MCF 10A (cell line): ENCODE measurements at regions not wholly inside any gene's neighbourhood (a gene's known extent, or its start where the extent isn't known, plus 50 kb on each side); places are given as distances from the start of the nearest gene placed in this dataset.

Experiments
- BruUV-seq: library from RNA; stranded (reverse); fragments of 400-500 nt; replicated peaks from 2 replicates; lab custom pipeline; 2021; lab: Mats Ljungman, UMichigan
- CTCF ChIA-PET: fragments of 300-600 bp; sonication (Branson Sonifier 250); formaldehyde crosslinking; extraction: SDS; loops from one replicate; lab custom pipeline; 2021; ENCODE audit warnings: antibody characterized with exemption, inconsistent platforms; lab: Yijun Ruan, JAX
- POLR2A ChIA-PET: fragments of 300-600, 350-650 bp; sonication (Branson Sonifier 250); formaldehyde crosslinking; extraction: SDS; loops from one replicate; lab custom pipeline; 2020; ENCODE audit warnings: antibody characterized with exemption, inconsistent platforms; lab: Yijun Ruan, JAX
- DNase-seq: peaks from one replicate; pipeline ENCODE4 v3.0.0-alpha.2; 2018; ENCODE audit not compliant: unreplicated experiment
- H3K27ac Mint-ChIP-seq: one replicate; pipeline ENCODE4 v1.8.0; 2022; ENCODE audit warnings: mild to moderate bottlenecking, low read depth, mixed read lengths; ENCODE audit not compliant: unreplicated experiment
- H3K27me3 Mint-ChIP-seq: one replicate; pipeline ENCODE4 v1.8.0; 2022; ENCODE audit warnings: mixed read lengths; ENCODE audit not compliant: insufficient read depth, unreplicated experiment
- H3K36me3 Mint-ChIP-seq: one replicate; pipeline ENCODE4 v1.8.0; 2022; ENCODE audit warnings: mild to moderate bottlenecking, moderate library complexity, mixed read lengths; ENCODE audit not compliant: insufficient read depth, unreplicated experiment
- H3K4me1 Mint-ChIP-seq: one replicate; pipeline ENCODE4 v1.8.0; 2022; ENCODE audit warnings: mixed read lengths; ENCODE audit not compliant: insufficient read depth, unreplicated experiment
- H3K4me3 Mint-ChIP-seq: one replicate; pipeline ENCODE4 v1.8.0; 2022; ENCODE audit warnings: mild to moderate bottlenecking, moderate library complexity, mixed read lengths; ENCODE audit not compliant: unreplicated experiment
- H3K9me3 Mint-ChIP-seq: one replicate; pipeline ENCODE4 v1.8.0; 2022; ENCODE audit warnings: mixed read lengths; ENCODE audit not compliant: unreplicated experiment
- intact Hi-C: fragments of 100-400 bp; cut with micrococcal nuclease; formaldehyde crosslinking; loops from 2 replicates; pipeline ENCODE4 v1.14.1; 2022
- TF ChIP-seq, protein P1 (sequence below): fragments of 200-600 bp; IDR thresholded peaks from one replicate; pipeline ENCODE4 v1.8.0; 2022; ENCODE audit warnings: antibody characterized with exemption, mild to moderate bottlenecking; ENCODE audit not compliant: unreplicated experiment

DNA sequence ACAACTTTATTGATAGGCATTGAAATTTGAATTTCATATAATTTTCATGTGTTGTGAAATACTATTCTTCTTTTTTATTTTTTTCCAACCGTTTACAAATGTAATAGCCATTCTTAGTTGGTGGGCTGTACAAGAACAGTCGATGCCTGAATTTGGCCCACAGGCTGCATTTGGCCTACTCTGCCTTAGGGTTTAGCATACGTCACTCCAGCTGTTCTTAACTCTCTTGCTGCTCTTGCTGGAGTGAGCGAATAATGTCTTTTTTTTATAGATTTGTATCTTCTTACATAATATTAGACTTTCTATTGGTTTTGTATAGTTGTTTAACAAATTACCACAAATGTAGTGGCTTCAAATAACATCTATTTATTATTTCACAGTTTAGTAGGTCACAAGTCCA is 163.4 kb upstream of the MKI67 start:
- no TSS peak for BruUV-seq
- H3K9me3 Mint-ChIP-seq, result peaks cover 14% of the 10 kb centered on the region
- DNase-seq, result no peak
- ChIA-PET CTCF (no interaction called here), POLR2A (no interaction called here)
- TF ChIP-seq, protein P1, sequence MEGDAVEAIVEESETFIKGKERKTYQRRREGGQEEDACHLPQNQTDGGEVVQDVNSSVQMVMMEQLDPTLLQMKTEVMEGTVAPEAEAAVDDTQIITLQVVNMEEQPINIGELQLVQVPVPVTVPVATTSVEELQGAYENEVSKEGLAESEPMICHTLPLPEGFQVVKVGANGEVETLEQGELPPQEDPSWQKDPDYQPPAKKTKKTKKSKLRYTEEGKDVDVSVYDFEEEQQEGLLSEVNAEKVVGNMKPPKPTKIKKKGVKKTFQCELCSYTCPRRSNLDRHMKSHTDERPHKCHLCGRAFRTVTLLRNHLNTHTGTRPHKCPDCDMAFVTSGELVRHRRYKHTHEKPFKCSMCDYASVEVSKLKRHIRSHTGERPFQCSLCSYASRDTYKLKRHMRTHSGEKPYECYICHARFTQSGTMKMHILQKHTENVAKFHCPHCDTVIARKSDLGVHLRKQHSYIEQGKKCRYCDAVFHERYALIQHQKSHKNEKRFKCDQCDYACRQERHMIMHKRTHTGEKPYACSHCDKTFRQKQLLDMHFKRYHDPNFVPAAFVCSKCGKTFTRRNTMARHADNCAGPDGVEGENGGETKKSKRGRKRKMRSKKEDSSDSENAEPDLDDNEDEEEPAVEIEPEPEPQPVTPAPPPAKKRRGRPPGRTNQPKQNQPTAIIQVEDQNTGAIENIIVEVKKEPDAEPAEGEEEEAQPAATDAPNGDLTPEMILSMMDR, result no peak
- no peak overlapping the region for H3K27ac Mint-ChIP-seq
- no peaks in the 10 kb centered on the region for H3K4me1 Mint-ChIP-seq
- intact Hi-C loops, result no loop called here
- H3K36me3 Mint-ChIP-seq, result no peaks in the 10 kb centered on the region
- H3K4me3 Mint-ChIP-seq, result no peak overlapping the region
- no peaks in the 10 kb centered on the region for H3K27me3 Mint-ChIP-seq

GRCh38 chr10:128295003-128295402 is 168.8 kb upstream of the MKI67 start:
- ChIA-PET POLR2A (no interaction called here), CTCF (interaction anchor here (0.6 to 1.6 kb wide), 3 partner anchors 48 to 270 kb away, joined by 3 read pairs; no protein-coding TSS in a partner anchor)
- intact Hi-C loops, result no loop called here
- H3K27me3 Mint-ChIP-seq, result peaks cover 14% of the 10 kb centered on the region
- H3K27ac Mint-ChIP-seq, result no peak overlapping the region
- no TSS peak for BruUV-seq
- no peak overlapping the region for H3K4me3 Mint-ChIP-seq
- no peaks in the 10 kb centered on the region for H3K36me3 Mint-ChIP-seq
- H3K4me1 Mint-ChIP-seq, result no peaks in the 10 kb centered on the region
- DNase-seq, result no peak
- peaks cover 20% of the 10 kb centered on the region for H3K9me3 Mint-ChIP-seq
- TF ChIP-seq, protein P1, result no peak

DNA sequence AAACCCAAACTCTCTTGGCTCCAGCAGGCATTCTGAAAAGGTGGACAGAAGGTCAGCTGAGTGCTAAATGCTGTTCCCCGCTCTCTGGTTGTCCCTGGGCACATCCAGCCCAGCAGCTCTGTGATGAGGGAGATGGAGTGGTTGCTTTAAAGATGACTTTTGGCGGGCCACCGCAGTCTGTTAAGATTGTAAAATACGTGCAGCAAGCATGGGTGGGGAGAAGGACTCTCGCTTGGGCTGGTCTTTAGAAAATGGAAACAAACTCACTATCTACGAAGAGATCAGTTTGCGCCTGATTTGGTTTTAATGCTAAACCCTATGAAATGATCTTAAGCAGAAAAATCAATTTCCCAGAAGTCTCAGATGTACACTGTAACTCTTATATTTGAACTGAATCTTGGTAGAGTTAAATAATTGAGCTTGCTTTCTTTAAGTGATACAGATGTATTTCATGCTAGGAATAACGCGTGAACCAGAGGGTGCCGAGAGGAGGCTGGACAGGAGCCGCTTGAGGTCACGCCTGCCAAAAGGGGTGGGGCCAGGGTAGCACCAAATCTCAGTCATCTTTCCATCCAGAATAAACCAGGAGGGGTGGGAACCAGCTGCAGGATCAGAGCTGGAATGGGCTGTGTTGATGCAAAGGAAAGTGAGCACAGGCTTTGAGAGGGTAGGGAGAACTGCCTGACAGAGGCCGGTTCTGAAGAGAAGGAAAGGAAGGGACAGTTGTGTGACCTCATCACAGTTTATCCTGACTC is 170.2 kb upstream of the MKI67 start:
- Mint-ChIP-seq H3K27ac (no peak overlapping the region), H3K27me3 (peaks cover 14% of the 10 kb centered on the region), H3K4me1 (no peaks in the 10 kb centered on the region), H3K4me3 (no peak overlapping the region), H3K9me3 (peaks cover 15% of the 10 kb centered on the region), H3K36me3 (no peaks in the 10 kb centered on the region)
- TF ChIP-seq, protein P1, result no peak
- no TSS peak for BruUV-seq
- DNase-seq, result no peak
- intact Hi-C loops, result no loop called here
- ChIA-PET CTCF (interaction anchor here (0.8 to 1.6 kb wide), 2 partner anchors 9 to 85 kb away, joined by 3 to 6 read pairs; no protein-coding TSS in a partner anchor), POLR2A (no interaction called here)

DNA sequence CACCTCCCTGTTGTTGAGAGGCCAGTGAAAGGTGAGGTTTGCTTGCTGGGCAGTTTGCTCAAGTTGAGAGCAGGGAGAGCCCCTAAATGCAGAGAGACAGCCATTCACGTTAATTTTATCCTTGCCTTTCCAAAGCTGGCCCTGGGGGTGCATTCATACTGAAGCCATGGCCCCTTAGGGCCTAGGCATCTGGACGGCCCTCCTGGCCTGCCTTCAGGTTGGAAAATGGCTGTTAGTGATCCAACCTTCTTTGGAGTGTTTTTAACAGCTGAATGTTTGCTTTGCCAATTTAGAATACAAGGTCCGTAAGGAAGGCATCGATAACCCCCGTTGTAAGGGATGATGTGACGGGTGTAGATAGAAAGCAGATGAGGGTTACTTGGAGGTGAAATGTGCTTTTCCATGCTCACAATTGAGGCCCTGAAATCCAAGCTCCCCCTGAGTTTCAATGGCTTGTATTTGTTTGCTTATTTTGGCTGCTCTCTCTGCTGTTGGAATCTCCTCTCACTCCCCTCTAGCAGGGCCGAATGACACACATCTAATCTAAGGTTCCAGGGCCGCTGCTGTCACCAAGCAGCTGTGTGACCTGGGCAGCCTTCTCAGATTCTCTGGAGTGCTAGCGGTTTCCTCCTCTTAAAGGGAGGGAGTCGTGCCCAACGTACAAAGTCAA is 171.6 kb upstream of the MKI67 start:
- ChIA-PET CTCF (interaction anchor here (0.6 kb wide), 1 partner anchor 1103 kb away, joined by 3 read pairs; no protein-coding TSS in a partner anchor), POLR2A (no interaction called here)
- Mint-ChIP-seq H3K9me3 (peaks cover 14% of the 10 kb centered on the region), H3K27ac (no peak overlapping the region), H3K4me1 (no peaks in the 10 kb centered on the region), H3K36me3 (no peaks in the 10 kb centered on the region), H3K27me3 (peaks cover 14% of the 10 kb centered on the region), H3K4me3 (no peak overlapping the region)
- DNase-seq, result no peak
- no TSS peak for BruUV-seq
- intact Hi-C loops, result no loop called here
- TF ChIP-seq, protein P1, result no peak
